GM18868 (cell line): ENCODE measurements at regions not wholly inside any gene's neighbourhood (a gene's known extent, or its start where the extent isn't known, plus 50 kb on each side); places are given as distances from the start of the nearest gene placed in this dataset.

Experiments
- ATAC-seq: cut with Tn5 transposase; IDR thresholded peaks from one replicate; pipeline ENCODE4 v1.9.1; 2021; ENCODE audit warnings: mild to moderate bottlenecking, moderate library complexity; ENCODE audit not compliant: unreplicated experiment

GRCh38 chr3:42013691-42014457 lies 52.0 kb upstream of the ULK4 start:
- peak; percentile 2 for ATAC-seq

DNA sequence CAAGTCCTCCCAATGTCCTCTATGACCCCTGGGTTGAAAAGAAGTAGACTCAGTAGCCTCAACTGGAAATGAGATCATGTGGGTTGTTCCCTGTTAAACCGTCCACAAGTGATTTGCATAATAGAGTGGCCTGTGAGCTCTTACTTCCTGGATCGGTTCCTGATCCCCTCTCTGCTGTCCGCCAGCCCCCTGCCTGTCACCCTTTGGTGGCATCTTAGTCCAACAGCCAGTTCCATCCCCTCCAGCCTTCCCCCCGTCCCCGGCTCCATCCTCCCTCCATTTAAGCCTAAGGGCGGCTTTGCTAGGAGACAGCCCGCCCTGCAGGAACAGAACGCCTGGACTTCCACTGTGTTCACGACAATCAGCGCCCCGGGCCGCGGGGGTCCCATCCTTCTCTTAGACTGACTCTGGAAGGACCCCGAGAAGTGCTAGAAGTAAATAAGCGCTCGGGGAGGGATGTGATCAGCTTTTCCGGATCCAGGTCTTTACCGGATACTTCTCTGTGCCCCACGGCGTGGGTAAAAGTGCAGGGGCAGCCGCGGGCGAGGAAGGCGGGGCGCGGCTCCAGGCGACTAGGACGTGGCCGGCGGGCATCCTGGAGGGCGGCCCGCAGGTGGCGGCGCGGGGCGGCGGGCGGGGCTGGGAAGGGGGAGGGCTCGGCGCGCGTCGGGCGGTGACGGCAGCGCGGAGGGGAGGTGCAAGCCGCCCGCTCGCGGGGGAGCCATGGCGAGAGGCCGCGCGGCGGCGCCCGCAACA lies 51.2 kb upstream of the ULK4 start:
- ATAC-seq: peak; percentile 75

GRCh38 chr3:42012383-42012934 lies 50.6 kb upstream of the ULK4 start:
- peak; percentile 31 for ATAC-seq
